ENCODE measurements at regions not wholly inside any gene's neighbourhood (a gene's known extent, or its start where the extent isn't known, plus 50 kb on each side); places are given as distances from the start of the nearest gene placed in this dataset.

DNA sequence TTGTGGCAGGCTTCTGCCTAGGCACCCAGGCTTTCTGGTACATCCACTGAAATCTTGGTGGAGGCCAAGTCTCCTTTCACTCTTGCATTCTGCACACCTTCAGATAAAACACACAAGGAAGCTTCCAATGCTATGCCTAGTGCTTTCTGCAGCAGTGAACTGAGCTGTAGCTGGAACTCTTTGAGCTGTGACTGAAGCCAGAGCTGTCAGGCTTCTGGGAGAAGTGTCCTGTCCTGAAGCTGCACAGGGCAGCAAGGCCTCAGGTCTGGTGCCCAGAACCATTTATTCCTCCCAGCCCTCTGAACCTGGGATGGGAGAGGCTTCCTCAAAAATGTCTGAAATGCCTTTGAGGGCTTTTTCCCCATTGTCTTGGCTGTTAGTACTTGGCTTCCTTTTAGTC, 941.7 kb downstream of the LRFN5 start:
- TF ChIP-seq, protein P1, sequence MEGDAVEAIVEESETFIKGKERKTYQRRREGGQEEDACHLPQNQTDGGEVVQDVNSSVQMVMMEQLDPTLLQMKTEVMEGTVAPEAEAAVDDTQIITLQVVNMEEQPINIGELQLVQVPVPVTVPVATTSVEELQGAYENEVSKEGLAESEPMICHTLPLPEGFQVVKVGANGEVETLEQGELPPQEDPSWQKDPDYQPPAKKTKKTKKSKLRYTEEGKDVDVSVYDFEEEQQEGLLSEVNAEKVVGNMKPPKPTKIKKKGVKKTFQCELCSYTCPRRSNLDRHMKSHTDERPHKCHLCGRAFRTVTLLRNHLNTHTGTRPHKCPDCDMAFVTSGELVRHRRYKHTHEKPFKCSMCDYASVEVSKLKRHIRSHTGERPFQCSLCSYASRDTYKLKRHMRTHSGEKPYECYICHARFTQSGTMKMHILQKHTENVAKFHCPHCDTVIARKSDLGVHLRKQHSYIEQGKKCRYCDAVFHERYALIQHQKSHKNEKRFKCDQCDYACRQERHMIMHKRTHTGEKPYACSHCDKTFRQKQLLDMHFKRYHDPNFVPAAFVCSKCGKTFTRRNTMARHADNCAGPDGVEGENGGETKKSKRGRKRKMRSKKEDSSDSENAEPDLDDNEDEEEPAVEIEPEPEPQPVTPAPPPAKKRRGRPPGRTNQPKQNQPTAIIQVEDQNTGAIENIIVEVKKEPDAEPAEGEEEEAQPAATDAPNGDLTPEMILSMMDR (IDR thresholded peaks at IDR 0.05): no peak
- TF ChIP-seq POLR2AphosphoS5 (IDR thresholded peaks at IDR 0.05; ENCODE audit: low read depth, low read length) (no peak), SIN3A (IDR thresholded peaks at IDR 0.05; ENCODE audit: borderline replicate concordance, insufficient read depth, low read depth, low read length) (no peak)
- TF ChIP-seq, protein P2, sequence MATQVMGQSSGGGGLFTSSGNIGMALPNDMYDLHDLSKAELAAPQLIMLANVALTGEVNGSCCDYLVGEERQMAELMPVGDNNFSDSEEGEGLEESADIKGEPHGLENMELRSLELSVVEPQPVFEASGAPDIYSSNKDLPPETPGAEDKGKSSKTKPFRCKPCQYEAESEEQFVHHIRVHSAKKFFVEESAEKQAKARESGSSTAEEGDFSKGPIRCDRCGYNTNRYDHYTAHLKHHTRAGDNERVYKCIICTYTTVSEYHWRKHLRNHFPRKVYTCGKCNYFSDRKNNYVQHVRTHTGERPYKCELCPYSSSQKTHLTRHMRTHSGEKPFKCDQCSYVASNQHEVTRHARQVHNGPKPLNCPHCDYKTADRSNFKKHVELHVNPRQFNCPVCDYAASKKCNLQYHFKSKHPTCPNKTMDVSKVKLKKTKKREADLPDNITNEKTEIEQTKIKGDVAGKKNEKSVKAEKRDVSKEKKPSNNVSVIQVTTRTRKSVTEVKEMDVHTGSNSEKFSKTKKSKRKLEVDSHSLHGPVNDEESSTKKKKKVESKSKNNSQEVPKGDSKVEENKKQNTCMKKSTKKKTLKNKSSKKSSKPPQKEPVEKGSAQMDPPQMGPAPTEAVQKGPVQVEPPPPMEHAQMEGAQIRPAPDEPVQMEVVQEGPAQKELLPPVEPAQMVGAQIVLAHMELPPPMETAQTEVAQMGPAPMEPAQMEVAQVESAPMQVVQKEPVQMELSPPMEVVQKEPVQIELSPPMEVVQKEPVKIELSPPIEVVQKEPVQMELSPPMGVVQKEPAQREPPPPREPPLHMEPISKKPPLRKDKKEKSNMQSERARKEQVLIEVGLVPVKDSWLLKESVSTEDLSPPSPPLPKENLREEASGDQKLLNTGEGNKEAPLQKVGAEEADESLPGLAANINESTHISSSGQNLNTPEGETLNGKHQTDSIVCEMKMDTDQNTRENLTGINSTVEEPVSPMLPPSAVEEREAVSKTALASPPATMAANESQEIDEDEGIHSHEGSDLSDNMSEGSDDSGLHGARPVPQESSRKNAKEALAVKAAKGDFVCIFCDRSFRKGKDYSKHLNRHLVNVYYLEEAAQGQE (IDR thresholded peaks at IDR 0.05; ENCODE audit: insufficient read depth in 1 of 2, low read depth in 2 of 2, low read length in 1 of 2): no peak

Measured in Panc1 (cell line).